Heart right ventricle (tissue), 2 donors: ENCODE measurements at regions not wholly inside any gene's neighbourhood (a gene's known extent, or its start where the extent isn't known, plus 50 kb on each side); places are given as distances from the start of the nearest gene placed in this dataset.

Source experiments
- microRNA-seq, 2 donors: library from miRNA; unstranded; fragments of <30 nt; microRNA quantifications; one replicate each; pipeline ENCODE4 v1.2.0, GENCODE V29; 2021
- donor health status: DM: no; HTN: no; CAD: no.
- donor health status: DM: yes; HTN: yes; CAD: no.

Small RNA genes lying in the stretch of these regions (microRNA-seq; reads per million reads assigned to microRNA genes)
- 1.2 to 3.1 reads per million in 2 donors for gene MIR3619
